GM21515 (cell line): ENCODE measurements at regions not wholly inside any gene's neighbourhood (a gene's known extent, or its start where the extent isn't known, plus 50 kb on each side); places are given as distances from the start of the nearest gene placed in this dataset.
A peak's percentile ranks its signal among the peaks of the same experiment; 100 is the strongest.

ENCODE experiments used
- ATAC-seq: cut with Tn5 transposase; IDR thresholded peaks from one replicate; pipeline ENCODE4 v1.9.1; 2021; ENCODE audit not compliant: unreplicated experiment

- peak; percentile 53 for ATAC-seq
Measured at GRCh38 chr10:62735464-62736167, 68.9 kb upstream of the ADO start.

- no peak for ATAC-seq
Measured at GRCh38 chr10:62736168-62736546, 68.4 kb upstream of the ADO start.

- no peak for ATAC-seq
Measured at GRCh38 chr10:62738916-62739315, 65.6 kb upstream of the ADO start.

- ATAC-seq: no peak
Measured at GRCh38 chr10:62740885-62741745, 63.4 kb upstream of the ADO start.

GRCh38 chr10:62741996-62742395 lies 62.5 kb upstream of the ADO start:
- no peak for ATAC-seq

- no peak for ATAC-seq
Measured at GRCh38 chr10:62742536-62743061, 61.9 kb upstream of the ADO start.

- no peak for ATAC-seq
Measured at GRCh38 chr10:62744136-62744535, 60.4 kb upstream of the ADO start.

- no peak for ATAC-seq
Measured at GRCh38 chr10:62745581-62745980, 58.9 kb upstream of the ADO start.

- ATAC-seq: no peak
Measured at GRCh38 chr10:62746951-62747729, 57.4 kb upstream of the ADO start.

GRCh38 chr10:62748386-62748785 lies 56.1 kb upstream of the ADO start:
- ATAC-seq: no peak

- ATAC-seq: no peak
Measured at GRCh38 chr10:62749093-62749683, 55.3 kb upstream of the ADO start.
